ENCODE measurements at regions not wholly inside any gene's neighbourhood (a gene's known extent, or its start where the extent isn't known, plus 50 kb on each side); places are given as distances from the start of the nearest gene placed in this dataset.
"Not testable (repeated sequence)": the region's sequence is repeated elsewhere in the genome, so short reads cannot be mapped to it uniquely, and the experiment has no call there.

DNA sequence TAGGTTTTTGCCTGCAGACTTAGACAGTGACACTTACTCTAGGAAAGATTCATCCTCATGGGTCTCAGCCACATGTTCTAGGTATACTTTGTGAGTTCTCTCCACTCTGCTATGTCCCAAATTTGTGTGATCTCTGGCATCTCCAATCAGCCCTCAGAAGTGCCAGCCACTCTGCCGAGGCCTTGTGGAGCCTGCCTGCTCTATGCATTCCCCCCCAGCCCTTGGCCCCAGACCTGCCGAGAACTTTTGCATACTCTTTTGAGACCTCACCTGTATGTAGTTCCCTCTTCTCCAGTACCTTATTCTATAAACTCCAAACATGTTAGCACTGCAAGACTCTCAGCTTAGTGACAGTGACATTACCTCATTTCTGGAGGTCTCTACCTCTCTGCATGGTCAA, 2170.5 kb upstream of the DEFB115 start:
- Histone ChIP-seq H3K36me3 (ENCODE audit: insufficient read depth, low read length) (no peaks in the 10 kb centered on the region), H2AFZ (ENCODE audit: low read depth, low read length) (no peak overlapping the region), H3K4me2 (ENCODE audit: insufficient read depth, low read length) (no peak overlapping the region), H4K20me1 (ENCODE audit: insufficient read depth, low read length) (no peaks in the 10 kb centered on the region), H3K4me3 (ENCODE audit: low read depth in 1 of 2, low read length in 2 of 2) (no peak overlapping the region), H3K27me3 (ENCODE audit: insufficient read depth, low read length, poor library complexity) (no peaks in the 10 kb centered on the region), H3K79me2 (ENCODE audit: insufficient read depth, low read length) (no peaks in the 10 kb centered on the region), H3K9me3 (ENCODE audit: insufficient read depth, low read length, severe bottlenecking) (no peaks in the 10 kb centered on the region), H3K27ac (ENCODE audit: low read length) (no peak overlapping the region), H3K9ac (ENCODE audit: low read depth, low read length) (no peak overlapping the region), H3K4me1 (ENCODE audit: insufficient read depth, low read length) (peaks cover 6% of the 10 kb centered on the region; the same call in 1 of the 2 replicates)
- no peak for ATAC-seq (ENCODE audit: insufficient read depth, low read depth)
- TF ChIP-seq EZH2 (IDR thresholded peaks at IDR 0.05; ENCODE audit: borderline replicate concordance, low read depth, low read length, severe bottlenecking) (no peak), CTCF (IDR thresholded peaks at IDR 0.05; ENCODE audit: borderline replicate concordance, extremely low read depth, low read length, poor library complexity, severe bottlenecking) (no peak)
- no peak for DNase-seq

DNA sequence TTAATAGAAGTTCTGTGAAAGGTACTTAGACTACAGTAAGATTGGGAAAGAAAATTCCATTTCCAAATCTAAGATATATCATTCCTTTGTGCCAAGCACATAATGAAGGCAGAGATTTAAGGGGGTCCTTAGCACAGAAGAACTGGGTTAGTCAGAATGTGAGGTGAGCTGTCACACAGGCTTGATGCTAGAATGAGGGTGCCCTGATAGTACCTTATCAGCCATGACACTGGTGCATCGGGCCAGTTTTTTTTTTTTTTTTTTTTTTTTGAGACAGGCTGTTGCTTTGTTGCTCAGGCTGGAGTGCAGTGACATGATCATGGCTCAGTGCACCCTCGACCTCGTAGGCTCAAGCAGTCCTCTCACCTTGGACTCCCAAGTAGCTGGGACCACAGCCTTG, 2169.6 kb upstream of the DEFB115 start:
- not testable (repeated sequence) for H2AFZ ChIP-seq (ENCODE audit: low read depth, low read length); DNase-seq; H4K20me1 ChIP-seq (ENCODE audit: insufficient read depth, low read length); H3K27ac ChIP-seq (ENCODE audit: low read length); H3K9me3 ChIP-seq (ENCODE audit: insufficient read depth, low read length, severe bottlenecking); ATAC-seq (ENCODE audit: insufficient read depth, low read depth); H3K27me3 ChIP-seq (ENCODE audit: insufficient read depth, low read length, poor library complexity); H3K4me2 ChIP-seq (ENCODE audit: insufficient read depth, low read length); H3K4me3 ChIP-seq (ENCODE audit: low read depth in 1 of 2, low read length in 2 of 2); H3K36me3 ChIP-seq (ENCODE audit: insufficient read depth, low read length); H3K79me2 ChIP-seq (ENCODE audit: insufficient read depth, low read length); H3K9ac ChIP-seq (ENCODE audit: low read depth, low read length); H3K4me1 ChIP-seq (ENCODE audit: insufficient read depth, low read length)

- ATAC-seq (ENCODE audit: insufficient read depth, low read depth); H2AFZ ChIP-seq (ENCODE audit: low read depth, low read length); DNase-seq: not testable (repeated sequence)
Observed at GRCh38 chr20:29088472-29088871, 2169.0 kb upstream of the DEFB115 start.

GRCh38 chr20:29089409-29089808, 2168.1 kb upstream of the DEFB115 start:
- H3K4me2 ChIP-seq (ENCODE audit: insufficient read depth, low read length); H2AFZ ChIP-seq (ENCODE audit: low read depth, low read length); H3K4me3 ChIP-seq (ENCODE audit: low read depth in 1 of 2, low read length in 2 of 2); H3K9me3 ChIP-seq (ENCODE audit: insufficient read depth, low read length, severe bottlenecking); H3K79me2 ChIP-seq (ENCODE audit: insufficient read depth, low read length); H3K27me3 ChIP-seq (ENCODE audit: insufficient read depth, low read length, poor library complexity); H3K9ac ChIP-seq (ENCODE audit: low read depth, low read length); DNase-seq; ATAC-seq (ENCODE audit: insufficient read depth, low read depth); H3K4me1 ChIP-seq (ENCODE audit: insufficient read depth, low read length); H4K20me1 ChIP-seq (ENCODE audit: insufficient read depth, low read length); H3K36me3 ChIP-seq (ENCODE audit: insufficient read depth, low read length); H3K27ac ChIP-seq (ENCODE audit: low read length): not testable (repeated sequence)

More at GRCh38 chr20:29088472-29088871, 2169.0 kb upstream of the DEFB115 start:
- H3K9ac ChIP-seq (ENCODE audit: low read depth, low read length); H3K36me3 ChIP-seq (ENCODE audit: insufficient read depth, low read length); H3K4me2 ChIP-seq (ENCODE audit: insufficient read depth, low read length); H3K27me3 ChIP-seq (ENCODE audit: insufficient read depth, low read length, poor library complexity); H3K4me3 ChIP-seq (ENCODE audit: low read depth in 1 of 2, low read length in 2 of 2); H3K27ac ChIP-seq (ENCODE audit: low read length); H3K9me3 ChIP-seq (ENCODE audit: insufficient read depth, low read length, severe bottlenecking); H3K79me2 ChIP-seq (ENCODE audit: insufficient read depth, low read length); H3K4me1 ChIP-seq (ENCODE audit: insufficient read depth, low read length); H4K20me1 ChIP-seq (ENCODE audit: insufficient read depth, low read length): not testable (repeated sequence)
- peak; percentile 44 for TF ChIP-seq CTCF (IDR thresholded peaks at IDR 0.05; ENCODE audit: borderline replicate concordance, extremely low read depth, low read length, poor library complexity, severe bottlenecking)

- H3K9ac ChIP-seq (ENCODE audit: low read depth, low read length); H2AFZ ChIP-seq (ENCODE audit: low read depth, low read length); DNase-seq; H3K4me2 ChIP-seq (ENCODE audit: insufficient read depth, low read length); ATAC-seq (ENCODE audit: insufficient read depth, low read depth); H3K4me1 ChIP-seq (ENCODE audit: insufficient read depth, low read length); H3K79me2 ChIP-seq (ENCODE audit: insufficient read depth, low read length); H3K4me3 ChIP-seq (ENCODE audit: low read depth in 1 of 2, low read length in 2 of 2); H3K36me3 ChIP-seq (ENCODE audit: insufficient read depth, low read length); H3K27me3 ChIP-seq (ENCODE audit: insufficient read depth, low read length, poor library complexity); H4K20me1 ChIP-seq (ENCODE audit: insufficient read depth, low read length); H3K27ac ChIP-seq (ENCODE audit: low read length); H3K9me3 ChIP-seq (ENCODE audit: insufficient read depth, low read length, severe bottlenecking): not testable (repeated sequence)
Observed at GRCh38 chr20:29093958-29094357, 2163.5 kb upstream of the DEFB115 start.

DNA sequence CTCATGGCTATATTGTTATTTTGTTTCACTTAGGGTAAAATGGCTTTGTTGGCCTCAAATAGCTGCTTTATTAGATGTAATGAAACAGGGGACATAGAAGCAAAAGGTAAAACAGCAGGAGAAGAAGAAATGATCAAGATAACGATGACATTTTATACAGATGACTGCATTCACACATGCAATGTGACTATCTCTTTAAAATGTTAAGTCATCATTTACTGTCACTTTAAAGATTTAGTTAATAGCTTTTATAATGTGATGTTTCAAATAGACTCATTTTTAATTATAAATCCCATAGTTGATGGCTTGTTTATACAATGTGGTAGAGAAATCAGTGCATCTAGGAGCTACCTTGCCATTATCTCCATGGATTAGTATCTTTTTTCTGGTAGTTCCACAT, 2160.8 kb upstream of the DEFB115 start:
- not testable (repeated sequence) for H3K36me3 ChIP-seq (ENCODE audit: insufficient read depth, low read length); H3K27ac ChIP-seq (ENCODE audit: low read length); H3K9me3 ChIP-seq (ENCODE audit: insufficient read depth, low read length, severe bottlenecking); H4K20me1 ChIP-seq (ENCODE audit: insufficient read depth, low read length); H3K9ac ChIP-seq (ENCODE audit: low read depth, low read length); H3K4me3 ChIP-seq (ENCODE audit: low read depth in 1 of 2, low read length in 2 of 2); H2AFZ ChIP-seq (ENCODE audit: low read depth, low read length); DNase-seq; H3K4me2 ChIP-seq (ENCODE audit: insufficient read depth, low read length); H3K79me2 ChIP-seq (ENCODE audit: insufficient read depth, low read length); ATAC-seq (ENCODE audit: insufficient read depth, low read depth); H3K27me3 ChIP-seq (ENCODE audit: insufficient read depth, low read length, poor library complexity)
- peaks cover 17% of the 10 kb centered on the region for H3K4me1 ChIP-seq (ENCODE audit: insufficient read depth, low read length)

DNA sequence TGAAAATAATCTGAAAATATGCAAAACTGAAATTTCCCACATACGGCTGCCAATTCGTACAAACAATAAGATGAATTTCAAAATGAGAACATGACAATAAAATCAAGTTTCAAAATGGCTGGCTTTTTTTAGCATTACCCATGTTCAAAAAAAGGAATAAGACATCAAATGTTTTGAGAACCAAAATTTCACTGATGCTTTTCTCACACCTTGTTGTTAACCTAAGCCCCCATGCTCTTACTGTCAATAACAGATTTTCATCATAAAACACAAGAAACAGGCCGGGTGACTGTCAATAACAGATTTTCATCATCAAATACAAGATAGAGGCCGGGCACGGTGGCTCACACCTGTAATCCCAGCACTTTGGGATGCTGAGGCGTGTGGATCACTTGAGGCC, 2149.6 kb upstream of the DEFB115 start:
- H3K27ac ChIP-seq (ENCODE audit: low read length); H3K4me3 ChIP-seq (ENCODE audit: low read depth in 1 of 2, low read length in 2 of 2); H3K9ac ChIP-seq (ENCODE audit: low read depth, low read length); H3K79me2 ChIP-seq (ENCODE audit: insufficient read depth, low read length); H3K4me1 ChIP-seq (ENCODE audit: insufficient read depth, low read length); DNase-seq; H2AFZ ChIP-seq (ENCODE audit: low read depth, low read length); ATAC-seq (ENCODE audit: insufficient read depth, low read depth); H4K20me1 ChIP-seq (ENCODE audit: insufficient read depth, low read length); H3K36me3 ChIP-seq (ENCODE audit: insufficient read depth, low read length); H3K9me3 ChIP-seq (ENCODE audit: insufficient read depth, low read length, severe bottlenecking); H3K4me2 ChIP-seq (ENCODE audit: insufficient read depth, low read length); H3K27me3 ChIP-seq (ENCODE audit: insufficient read depth, low read length, poor library complexity): not testable (repeated sequence)
